ENCODE measurements at regions not wholly inside any gene's neighbourhood (a gene's known extent, or its start where the extent isn't known, plus 50 kb on each side); places are given as distances from the start of the nearest gene placed in this dataset.

- H3K27ac ChIP-seq (ENCODE audit: low read depth, low read length, poor library complexity, severe bottlenecking), result no peak overlapping the region
- no peaks in the 10 kb centered on the region for H4K20me1 ChIP-seq (ENCODE audit: insufficient read depth, low read length)
- no peaks in the 10 kb centered on the region for H3K79me2 ChIP-seq (ENCODE audit: insufficient read depth, low read length)
- TF ChIP-seq EZH2 (IDR thresholded peaks at IDR 0.05; ENCODE audit: borderline replicate concordance, low read length), result no peak
- no peak for TF ChIP-seq CTCF (IDR thresholded peaks at IDR 0.05; ENCODE audit: low read length)
- H3K9me3 ChIP-seq (ENCODE audit: low read length), result no peaks in the 10 kb centered on the region
- H3K4me1 ChIP-seq (ENCODE audit: insufficient read depth, low read length, severe bottlenecking), result no peaks in the 10 kb centered on the region
- no peaks in the 10 kb centered on the region for H3K9me2 ChIP-seq (ENCODE audit: low read depth, low read length)
- no peak overlapping the region for H2AFZ ChIP-seq (ENCODE audit: low read length)
- H3K36me3 ChIP-seq (ENCODE audit: insufficient read depth, low read length), result no peaks in the 10 kb centered on the region
- H3K4me2 ChIP-seq (ENCODE audit: low read length), result no peak overlapping the region
- H3K27me3 ChIP-seq (ENCODE audit: insufficient read depth, low read length), result no peaks in the 10 kb centered on the region
- no peak overlapping the region for H3K9ac ChIP-seq (ENCODE audit: low read length)
- no peaks in the 10 kb centered on the region for H3F3A ChIP-seq (ENCODE audit: insufficient read depth, low read length)
- H3K4me3 ChIP-seq (ENCODE audit: low read depth, low read length, poor library complexity, severe bottlenecking), result no peak overlapping the region
These were observed 372.3 kb upstream of the NRP1 start for GRCh38 chr10:33706746-33707145.

- H3F3A ChIP-seq (ENCODE audit: insufficient read depth, low read length), result no peaks in the 10 kb centered on the region
- no peak overlapping the region for H3K4me3 ChIP-seq (ENCODE audit: low read depth, low read length, poor library complexity, severe bottlenecking)
- no peaks in the 10 kb centered on the region for H3K36me3 ChIP-seq (ENCODE audit: insufficient read depth, low read length)
- H3K4me2 ChIP-seq (ENCODE audit: low read length), result no peak overlapping the region
- H3K9ac ChIP-seq (ENCODE audit: low read length), result no peak overlapping the region
- no peaks in the 10 kb centered on the region for H3K9me2 ChIP-seq (ENCODE audit: low read depth, low read length)
- H3K9me3 ChIP-seq (ENCODE audit: low read length), result no peaks in the 10 kb centered on the region
- H3K27me3 ChIP-seq (ENCODE audit: insufficient read depth, low read length), result no peaks in the 10 kb centered on the region
- H3K4me1 ChIP-seq (ENCODE audit: insufficient read depth, low read length, severe bottlenecking), result no peaks in the 10 kb centered on the region
- H3K79me2 ChIP-seq (ENCODE audit: insufficient read depth, low read length), result no peaks in the 10 kb centered on the region
- H2AFZ ChIP-seq (ENCODE audit: low read length), result no peak overlapping the region
- no peak overlapping the region for H3K27ac ChIP-seq (ENCODE audit: low read depth, low read length, poor library complexity, severe bottlenecking)
- no peak for TF ChIP-seq EZH2 (IDR thresholded peaks at IDR 0.05; ENCODE audit: borderline replicate concordance, low read length)
- no peak for TF ChIP-seq CTCF (IDR thresholded peaks at IDR 0.05; ENCODE audit: low read length)
- H4K20me1 ChIP-seq (ENCODE audit: insufficient read depth, low read length), result no peaks in the 10 kb centered on the region
These were observed 371.7 kb upstream of the NRP1 start for GRCh38 chr10:33706191-33706590.

GRCh38 chr10:33704214-33704830 lies 369.9 kb upstream of the NRP1 start:
- Histone ChIP-seq H3F3A (ENCODE audit: insufficient read depth, low read length) (no peaks in the 10 kb centered on the region), H2AFZ (ENCODE audit: low read length) (no peak overlapping the region), H3K27me3 (ENCODE audit: insufficient read depth, low read length) (no peaks in the 10 kb centered on the region), H3K27ac (ENCODE audit: low read depth, low read length, poor library complexity, severe bottlenecking) (no peak overlapping the region), H3K36me3 (ENCODE audit: insufficient read depth, low read length) (no peaks in the 10 kb centered on the region), H3K4me1 (ENCODE audit: insufficient read depth, low read length, severe bottlenecking) (no peaks in the 10 kb centered on the region), H3K9ac (ENCODE audit: low read length) (no peak overlapping the region), H3K9me3 (ENCODE audit: low read length) (no peaks in the 10 kb centered on the region), H3K4me2 (ENCODE audit: low read length) (no peak overlapping the region), H3K4me3 (ENCODE audit: low read depth, low read length, poor library complexity, severe bottlenecking) (no peak overlapping the region), H3K79me2 (ENCODE audit: insufficient read depth, low read length) (no peaks in the 10 kb centered on the region), H3K9me2 (ENCODE audit: low read depth, low read length) (no peaks in the 10 kb centered on the region), H4K20me1 (ENCODE audit: insufficient read depth, low read length) (no peaks in the 10 kb centered on the region)
- no peak for TF ChIP-seq EZH2 (IDR thresholded peaks at IDR 0.05; ENCODE audit: borderline replicate concordance, low read length)
- TF ChIP-seq CTCF (IDR thresholded peaks at IDR 0.05; ENCODE audit: low read length), result no peak

All from OCI-LY1 (cell line).